ENCODE measurements at regions not wholly inside any gene's neighbourhood (a gene's known extent, or its start where the extent isn't known, plus 50 kb on each side); places are given as distances from the start of the nearest gene placed in this dataset.

GRCh38 chr16:59690216-59690615 lies 956.1 kb upstream of the GOT2 start:
- no peak for TF ChIP-seq POLR2A (IDR thresholded peaks at IDR 0.05; ENCODE audit: low read depth, low read length)
- no peak for TF ChIP-seq TAF1 (IDR thresholded peaks at IDR 0.05; ENCODE audit: borderline replicate concordance, low read depth, low read length)

All from GM12892 (cell line).